ENCODE measurements at regions not wholly inside any gene's neighbourhood (a gene's known extent, or its start where the extent isn't known, plus 50 kb on each side); places are given as distances from the start of the nearest gene placed in this dataset.

DNA sequence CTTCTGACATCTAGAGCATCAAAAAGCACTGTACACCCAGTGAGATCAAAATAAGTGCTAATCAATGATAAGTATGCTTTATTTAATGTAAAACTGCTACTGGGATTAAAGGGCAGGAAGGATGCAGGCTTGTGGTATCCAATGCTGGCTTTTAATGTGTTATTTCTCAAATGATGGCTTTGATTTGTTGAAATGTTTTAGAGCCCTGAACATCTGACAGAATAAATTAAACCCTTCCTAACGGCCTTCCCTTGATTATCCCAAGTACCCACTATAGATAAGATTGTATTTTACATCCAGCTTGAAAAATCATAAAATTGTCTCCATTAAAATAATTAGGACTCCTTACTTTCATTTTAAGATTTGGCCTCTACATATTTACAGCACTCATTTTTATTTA, 382.9 kb downstream of the HNRNPD start:
- Mint-ChIP-seq H3K36me3 (ENCODE audit: unreplicated experiment) (no peaks in the 10 kb centered on the region), H3K9me3 (ENCODE audit: unreplicated experiment) (no peaks in the 10 kb centered on the region), H3K27me3 (ENCODE audit: unreplicated experiment) (no peaks in the 10 kb centered on the region), H3K4me3 (ENCODE audit: unreplicated experiment) (no peak overlapping the region), H3K27ac (ENCODE audit: unreplicated experiment) (no peak overlapping the region), H3K4me1 (ENCODE audit: low read depth, unreplicated experiment) (peaks cover 15% of the 10 kb centered on the region)
- DNase-seq: no peak
- TF ChIP-seq, protein P1, sequence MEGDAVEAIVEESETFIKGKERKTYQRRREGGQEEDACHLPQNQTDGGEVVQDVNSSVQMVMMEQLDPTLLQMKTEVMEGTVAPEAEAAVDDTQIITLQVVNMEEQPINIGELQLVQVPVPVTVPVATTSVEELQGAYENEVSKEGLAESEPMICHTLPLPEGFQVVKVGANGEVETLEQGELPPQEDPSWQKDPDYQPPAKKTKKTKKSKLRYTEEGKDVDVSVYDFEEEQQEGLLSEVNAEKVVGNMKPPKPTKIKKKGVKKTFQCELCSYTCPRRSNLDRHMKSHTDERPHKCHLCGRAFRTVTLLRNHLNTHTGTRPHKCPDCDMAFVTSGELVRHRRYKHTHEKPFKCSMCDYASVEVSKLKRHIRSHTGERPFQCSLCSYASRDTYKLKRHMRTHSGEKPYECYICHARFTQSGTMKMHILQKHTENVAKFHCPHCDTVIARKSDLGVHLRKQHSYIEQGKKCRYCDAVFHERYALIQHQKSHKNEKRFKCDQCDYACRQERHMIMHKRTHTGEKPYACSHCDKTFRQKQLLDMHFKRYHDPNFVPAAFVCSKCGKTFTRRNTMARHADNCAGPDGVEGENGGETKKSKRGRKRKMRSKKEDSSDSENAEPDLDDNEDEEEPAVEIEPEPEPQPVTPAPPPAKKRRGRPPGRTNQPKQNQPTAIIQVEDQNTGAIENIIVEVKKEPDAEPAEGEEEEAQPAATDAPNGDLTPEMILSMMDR (IDR thresholded peaks at IDR 0.05; ENCODE audit: partially characterized antibody, unreplicated experiment): no peak

DNA sequence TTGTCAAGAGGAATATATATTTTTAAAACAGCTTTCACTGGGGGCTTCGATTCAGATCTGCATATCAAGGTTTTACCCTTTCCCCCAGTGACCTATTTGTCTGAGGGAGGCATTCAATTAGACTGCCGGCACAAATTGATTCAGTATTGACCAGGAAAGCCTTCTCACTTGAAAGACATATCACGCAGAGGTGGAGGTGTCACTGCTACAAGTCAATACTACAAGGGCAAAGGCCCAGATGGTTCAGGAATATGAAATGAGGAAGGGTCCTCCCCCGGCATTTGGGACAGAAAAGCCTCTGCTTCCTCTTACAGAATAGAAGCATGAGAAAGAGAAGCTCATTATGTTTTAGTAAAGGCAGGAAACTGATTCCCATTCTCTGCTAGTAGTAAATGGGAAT, 383.6 kb downstream of the HNRNPD start:
- TF ChIP-seq, protein P1 (IDR thresholded peaks at IDR 0.05; ENCODE audit: partially characterized antibody, unreplicated experiment): no peak
- Mint-ChIP-seq H3K4me3 (ENCODE audit: unreplicated experiment) (no peak overlapping the region), H3K27me3 (ENCODE audit: unreplicated experiment) (no peaks in the 10 kb centered on the region), H3K4me1 (ENCODE audit: low read depth, unreplicated experiment) (peaks cover 20% of the 10 kb centered on the region), H3K9me3 (ENCODE audit: unreplicated experiment) (no peaks in the 10 kb centered on the region), H3K27ac (ENCODE audit: unreplicated experiment) (peak overlapping the region; percentile 8), H3K36me3 (ENCODE audit: unreplicated experiment) (no peaks in the 10 kb centered on the region)
- DNase-seq: no peak

DNA sequence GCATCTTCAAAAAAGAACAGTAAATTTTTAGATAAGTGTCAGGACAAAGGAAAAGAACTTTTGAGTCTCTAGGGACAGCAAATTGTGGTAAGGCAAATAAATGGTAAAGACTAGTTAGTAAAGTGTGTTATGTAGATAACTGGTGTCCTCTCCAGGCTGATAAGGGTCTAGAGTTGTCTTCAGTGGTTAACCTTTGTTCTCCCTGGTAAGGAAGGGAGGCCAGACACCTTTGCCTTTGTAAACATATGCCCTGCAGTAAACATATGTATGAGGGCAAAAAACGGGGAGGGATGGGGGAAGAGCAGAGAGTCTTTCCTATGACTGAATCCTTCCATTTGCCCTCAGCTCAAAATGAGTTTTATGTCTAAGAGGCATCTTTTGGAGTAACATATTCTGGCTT, 384.6 kb downstream of the HNRNPD start:
- Mint-ChIP-seq H3K4me3 (ENCODE audit: unreplicated experiment) (no peak overlapping the region), H3K27ac (ENCODE audit: unreplicated experiment) (no peak overlapping the region), H3K36me3 (ENCODE audit: unreplicated experiment) (no peaks in the 10 kb centered on the region), H3K4me1 (ENCODE audit: low read depth, unreplicated experiment) (peaks cover 26% of the 10 kb centered on the region), H3K9me3 (ENCODE audit: unreplicated experiment) (no peaks in the 10 kb centered on the region), H3K27me3 (ENCODE audit: unreplicated experiment) (no peaks in the 10 kb centered on the region)
- TF ChIP-seq, protein P1 (IDR thresholded peaks at IDR 0.05; ENCODE audit: partially characterized antibody, unreplicated experiment): no peak
- DNase-seq: no peak

DNA sequence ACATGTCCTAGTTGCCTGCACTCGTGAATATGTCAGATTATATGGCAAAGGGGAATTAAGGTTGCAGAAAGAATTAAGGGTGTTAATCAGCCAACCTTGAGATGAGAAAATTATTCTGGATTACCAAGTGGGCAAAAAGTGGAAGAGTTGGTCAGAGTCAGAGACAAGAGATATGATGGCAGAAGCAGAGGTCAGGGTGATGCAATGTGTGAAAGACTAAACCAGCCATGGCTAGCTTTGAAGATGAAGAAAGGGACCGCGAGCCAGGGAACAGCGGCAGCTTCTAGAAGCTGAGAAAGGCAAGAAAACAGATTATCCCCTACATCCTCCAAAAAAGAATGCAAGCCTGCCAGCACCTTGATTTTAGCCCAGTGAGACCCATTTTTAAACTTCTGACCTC, 385.6 kb downstream of the HNRNPD start:
- TF ChIP-seq, protein P1 (IDR thresholded peaks at IDR 0.05; ENCODE audit: partially characterized antibody, unreplicated experiment): no peak
- no peak for DNase-seq
- H3K36me3 Mint-ChIP-seq (ENCODE audit: unreplicated experiment): no peaks in the 10 kb centered on the region
- H3K27me3 Mint-ChIP-seq (ENCODE audit: unreplicated experiment): no peaks in the 10 kb centered on the region
- H3K9me3 Mint-ChIP-seq (ENCODE audit: unreplicated experiment): no peaks in the 10 kb centered on the region
- peaks cover 31% of the 10 kb centered on the region for H3K4me1 Mint-ChIP-seq (ENCODE audit: low read depth, unreplicated experiment)
- no peak overlapping the region for H3K27ac Mint-ChIP-seq (ENCODE audit: unreplicated experiment)
- H3K4me3 Mint-ChIP-seq (ENCODE audit: unreplicated experiment): no peak overlapping the region

DNA sequence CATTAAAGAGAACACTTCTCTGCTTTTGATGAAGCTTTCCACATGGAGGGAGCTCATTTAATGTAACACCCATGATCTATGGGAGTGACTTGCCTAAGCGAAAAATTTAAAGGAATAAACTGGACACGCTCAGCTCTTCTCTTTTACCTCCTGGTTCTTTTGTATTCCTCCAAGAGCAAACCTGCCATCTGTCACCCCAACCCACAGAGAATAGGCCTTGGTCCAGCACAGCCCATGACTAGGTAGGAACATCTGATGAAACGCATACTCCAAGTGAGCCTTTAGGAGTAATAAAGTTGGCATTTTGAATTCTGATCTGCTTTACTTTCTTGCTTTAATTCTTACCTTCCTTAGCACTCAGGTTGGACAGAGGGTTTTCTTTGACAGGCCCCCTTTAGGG, 389.0 kb downstream of the HNRNPD start:
- Mint-ChIP-seq H3K27me3 (ENCODE audit: unreplicated experiment) (no peaks in the 10 kb centered on the region), H3K9me3 (ENCODE audit: unreplicated experiment) (no peaks in the 10 kb centered on the region), H3K4me3 (ENCODE audit: unreplicated experiment) (no peak overlapping the region), H3K4me1 (ENCODE audit: low read depth, unreplicated experiment) (peaks cover 22% of the 10 kb centered on the region), H3K36me3 (ENCODE audit: unreplicated experiment) (no peaks in the 10 kb centered on the region), H3K27ac (ENCODE audit: unreplicated experiment) (peak overlapping the region; percentile 15)
- DNase-seq: no peak
- TF ChIP-seq, protein P1 (IDR thresholded peaks at IDR 0.05; ENCODE audit: partially characterized antibody, unreplicated experiment): no peak
